HG03039 (cell line): ENCODE measurements at regions not wholly inside any gene's neighbourhood (a gene's known extent, or its start where the extent isn't known, plus 50 kb on each side); places are given as distances from the start of the nearest gene placed in this dataset.
A peak's percentile ranks its signal among the peaks of the same experiment; 100 is the strongest.

ENCODE experiments used
- ATAC-seq: cut with Tn5 transposase; IDR thresholded peaks from one replicate; pipeline ENCODE4 v1.9.1; 2021; ENCODE audit warnings: mild to moderate bottlenecking, moderate library complexity; ENCODE audit not compliant: unreplicated experiment

GRCh38 chr1:99152132-99152531 lies 112.2 kb upstream of the PLPPR4 start:
- no peak for ATAC-seq

GRCh38 chr1:99163671-99164070 lies 100.6 kb upstream of the PLPPR4 start:
- ATAC-seq: no peak

- no peak for ATAC-seq
Observed at GRCh38 chr1:99170516-99170915, 93.8 kb upstream of the PLPPR4 start.

- ATAC-seq: no peak
Observed at GRCh38 chr1:99171184-99171813, 93.0 kb upstream of the PLPPR4 start.

- ATAC-seq: no peak
Observed at GRCh38 chr1:99173282-99173681, 91.0 kb upstream of the PLPPR4 start.

GRCh38 chr1:99173900-99174299 lies 90.4 kb upstream of the PLPPR4 start:
- ATAC-seq: no peak

GRCh38 chr1:99176753-99177152 lies 87.5 kb upstream of the PLPPR4 start:
- ATAC-seq: no peak

- no peak for ATAC-seq
Observed at GRCh38 chr1:99177465-99177864, 86.8 kb upstream of the PLPPR4 start.

GRCh38 chr1:99180343-99180808 lies 83.9 kb upstream of the PLPPR4 start:
- ATAC-seq: peak; percentile 95

- ATAC-seq: no peak
Observed at GRCh38 chr1:99180915-99181314, 83.4 kb upstream of the PLPPR4 start.

GRCh38 chr1:99181892-99182291 lies 82.4 kb upstream of the PLPPR4 start:
- no peak for ATAC-seq

- ATAC-seq: no peak
Observed at GRCh38 chr1:99185196-99185595, 79.1 kb upstream of the PLPPR4 start.

GRCh38 chr1:99193431-99193830 lies 70.9 kb upstream of the PLPPR4 start:
- no peak for ATAC-seq

GRCh38 chr1:99198393-99198792 lies 65.9 kb upstream of the PLPPR4 start:
- ATAC-seq: no peak

GRCh38 chr1:99207216-99207615 lies 57.1 kb upstream of the PLPPR4 start:
- no peak for ATAC-seq
